ENCODE measurements at regions not wholly inside any gene's neighbourhood (a gene's known extent, or its start where the extent isn't known, plus 50 kb on each side); places are given as distances from the start of the nearest gene placed in this dataset.
A peak's percentile ranks its signal among the peaks of the same experiment; 100 is the strongest.

DNA sequence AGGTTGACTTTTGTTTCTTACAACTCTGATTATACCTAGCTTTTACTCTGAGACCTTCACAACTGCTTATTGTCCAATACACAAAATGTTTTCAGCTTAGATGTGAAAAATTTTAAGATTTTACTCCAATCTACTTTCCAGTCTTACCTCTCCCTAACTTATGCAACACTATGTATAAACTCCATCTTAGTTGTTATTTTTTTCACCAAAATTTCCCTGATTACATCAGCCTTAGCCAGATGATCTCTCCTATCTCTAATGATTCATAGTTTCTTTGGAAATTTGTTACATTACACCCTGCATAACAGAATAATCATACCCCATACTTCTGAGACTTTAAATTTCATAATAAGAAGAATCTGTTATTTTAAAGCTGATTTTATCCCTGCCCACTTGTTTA lies 621.0 kb upstream of the ANO3 start:
- CTCF ChIA-PET = no interaction called here
- POLR2A ChIA-PET (ENCODE audit: low non-redundant PET) = no interaction called here
- DNase-seq (ENCODE audit: low spot score) = no peak
- H3K27ac ChIP-seq = no peak overlapping the region
- no peak for TF ChIP-seq CTCF (conservative IDR thresholded peaks at IDR 0.05; ENCODE audit: low read depth)

DNA sequence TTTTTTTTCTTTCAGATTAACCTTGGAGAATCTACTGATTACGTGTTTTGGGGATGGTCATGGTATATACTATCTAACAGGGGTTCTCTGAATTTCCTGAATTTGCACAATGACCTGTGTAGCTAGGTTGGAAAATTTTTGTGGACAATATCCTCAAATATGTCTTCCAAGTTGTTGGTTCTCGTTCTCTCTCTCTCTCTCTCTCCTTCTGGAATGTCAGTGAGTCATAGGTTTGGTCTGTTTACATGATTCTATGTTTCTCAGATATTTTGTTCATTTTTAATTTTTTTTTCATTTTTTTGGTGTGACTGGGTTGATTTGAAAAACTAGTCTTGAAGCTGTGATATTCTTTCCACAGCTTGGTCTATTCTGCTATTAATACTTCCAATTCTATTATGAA lies 604.0 kb upstream of the ANO3 start:
- ChIA-PET POLR2A (ENCODE audit: low non-redundant PET) (no interaction called here), CTCF (interaction anchor here (0.6 kb wide), 1 partner anchor 799 kb away, joined by 3 read pairs; no protein-coding TSS in a partner anchor)
- H3K27ac ChIP-seq = no peak overlapping the region
- no peak for TF ChIP-seq CTCF (conservative IDR thresholded peaks at IDR 0.05; ENCODE audit: low read depth)
- no peak for DNase-seq (ENCODE audit: low spot score)

- DNase-seq (ENCODE audit: low spot score) = no peak
- no peak for TF ChIP-seq CTCF (conservative IDR thresholded peaks at IDR 0.05; ENCODE audit: low read depth)
- CTCF ChIA-PET = interaction anchor here (0.9 kb wide), 1 partner anchor 471 kb away, joined by 3 read pairs; no protein-coding TSS in a partner anchor
- no peak overlapping the region for H3K27ac ChIP-seq
- POLR2A ChIA-PET (ENCODE audit: low non-redundant PET) = no interaction called here
Measured at GRCh38 chr11:25730230-25730629, 601.7 kb upstream of the ANO3 start.

- DNase-seq (ENCODE audit: low spot score) = no peak
- H3K27ac ChIP-seq = no peak overlapping the region
- POLR2A ChIA-PET (ENCODE audit: low non-redundant PET) = no interaction called here
- CTCF ChIA-PET = interaction anchor here (0.6 to 0.7 kb wide), 2 partner anchors 607 to 1481 kb away, joined by 3 to 4 read pairs; no protein-coding TSS in a partner anchor
- TF ChIP-seq CTCF (conservative IDR thresholded peaks at IDR 0.05; ENCODE audit: low read depth) = no peak
Measured at GRCh38 chr11:25733777-25734176, 598.2 kb upstream of the ANO3 start.

DNA sequence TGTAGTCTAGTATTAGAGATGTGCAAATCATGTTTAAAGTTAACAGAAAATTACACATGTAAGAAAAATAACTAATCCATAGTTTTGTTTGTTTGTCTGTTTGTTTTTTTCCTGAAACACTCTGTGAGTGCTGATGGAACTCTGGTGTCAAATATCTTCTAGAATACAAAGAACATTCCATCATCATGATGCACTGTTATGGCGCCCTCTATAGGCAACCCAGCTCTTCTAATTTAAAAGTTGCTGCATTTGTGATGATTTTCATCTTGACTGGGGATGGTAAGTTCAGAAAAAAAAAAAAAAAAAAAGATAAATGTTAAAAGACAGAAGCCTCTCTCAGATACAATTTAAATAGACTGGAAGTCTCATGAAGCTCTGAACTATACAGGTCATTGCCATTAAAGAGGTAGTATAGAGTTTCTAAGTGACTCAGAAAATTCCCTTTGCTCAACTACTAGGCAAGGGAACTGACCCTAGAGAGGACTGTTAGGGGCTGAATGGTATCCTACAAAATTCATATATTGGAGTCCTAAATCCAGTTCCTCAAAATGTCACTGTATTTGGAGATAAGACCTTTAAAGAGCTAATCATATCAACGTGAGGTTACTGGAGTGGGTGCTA lies 597.2 kb upstream of the ANO3 start:
- ChIA-PET CTCF (interaction anchor here (0.6 to 0.7 kb wide), 7 partner anchors 67 to 1899 kb away, joined by 3 to 6 read pairs (median 4); no protein-coding TSS in a partner anchor), POLR2A (ENCODE audit: low non-redundant PET) (no interaction called here)
- DNase-seq (ENCODE audit: low spot score) = peak; percentile 21
- no peak; the same call in 1 of the 2 replicates for TF ChIP-seq CTCF (conservative IDR thresholded peaks at IDR 0.05; ENCODE audit: low read depth)
- H3K27ac ChIP-seq = no peak overlapping the region

- ChIA-PET CTCF (no interaction called here), POLR2A (ENCODE audit: low non-redundant PET) (no interaction called here)
- no peak for TF ChIP-seq CTCF (conservative IDR thresholded peaks at IDR 0.05; ENCODE audit: low read depth)
Measured at GRCh38 chr11:25737071-25737675, 594.8 kb upstream of the ANO3 start.

More at GRCh38 chr11:25737071-25737675, 594.8 kb upstream of the ANO3 start:
- no peak overlapping the region for H3K27ac ChIP-seq
- DNase-seq (ENCODE audit: low spot score) = no peak

Measured in RWPE1 (cell line).